GM21786 (cell line): ENCODE measurements at regions not wholly inside any gene's neighbourhood (a gene's known extent, or its start where the extent isn't known, plus 50 kb on each side); places are given as distances from the start of the nearest gene placed in this dataset.
"Not testable (repeated sequence)": the region's sequence is repeated elsewhere in the genome, so short reads cannot be mapped to it uniquely, and the experiment has no call there.

Source experiments
- ATAC-seq: cut with Tn5 transposase; IDR thresholded peaks from one replicate; pipeline ENCODE4 v1.9.1; 2021; ENCODE audit not compliant: unreplicated experiment

- ATAC-seq, result no peak
These were observed 119.6 kb upstream of the BANK1 start for GRCh38 chr4:101670897-101671296.

GRCh38 chr4:101670370-101670769, 120.2 kb upstream of the BANK1 start:
- ATAC-seq, result no peak

- no peak for ATAC-seq
These were observed 120.7 kb upstream of the BANK1 start for GRCh38 chr4:101669832-101670188.

- no peak for ATAC-seq
These were observed 121.2 kb upstream of the BANK1 start for GRCh38 chr4:101669138-101669831.

- ATAC-seq, result no peak
These were observed 123.2 kb upstream of the BANK1 start for GRCh38 chr4:101667348-101667747.

- ATAC-seq, result no peak
These were observed 129.9 kb upstream of the BANK1 start for GRCh38 chr4:101660607-101661006.

GRCh38 chr4:101655857-101656256, 134.7 kb upstream of the BANK1 start:
- ATAC-seq, result no peak

GRCh38 chr4:101655005-101655404, 135.5 kb upstream of the BANK1 start:
- ATAC-seq, result no peak

GRCh38 chr4:101651778-101652177, 138.8 kb upstream of the BANK1 start:
- ATAC-seq, result no peak

- no peak for ATAC-seq
These were observed 140.6 kb upstream of the BANK1 start for GRCh38 chr4:101649790-101650515.

GRCh38 chr4:101647710-101648034, 142.9 kb upstream of the BANK1 start:
- no peak for ATAC-seq

GRCh38 chr4:101644516-101644915, 146.0 kb upstream of the BANK1 start:
- ATAC-seq, result no peak

- ATAC-seq, result no peak
These were observed 147.2 kb upstream of the BANK1 start for GRCh38 chr4:101643186-101643837.

GRCh38 chr4:101632766-101633165, 157.8 kb upstream of the BANK1 start:
- ATAC-seq, result not testable (repeated sequence)

- ATAC-seq, result no peak
These were observed 160.1 kb upstream of the BANK1 start for GRCh38 chr4:101630319-101630986.

GRCh38 chr4:101621120-101621519, 169.4 kb upstream of the BANK1 start:
- no peak for ATAC-seq

GRCh38 chr4:101615652-101616051, 174.9 kb upstream of the BANK1 start:
- ATAC-seq, result no peak

GRCh38 chr4:101606989-101607388, 183.5 kb upstream of the BANK1 start:
- ATAC-seq, result not testable (repeated sequence)

GRCh38 chr4:101604976-101605375, 185.6 kb upstream of the BANK1 start:
- ATAC-seq, result no peak

- ATAC-seq, result no peak
These were observed 190.2 kb upstream of the BANK1 start for GRCh38 chr4:101600287-101600686.

- ATAC-seq, result no peak
These were observed 190.9 kb upstream of the BANK1 start for GRCh38 chr4:101599620-101600019.
